ENCODE measurements at regions not wholly inside any gene's neighbourhood (a gene's known extent, or its start where the extent isn't known, plus 50 kb on each side); places are given as distances from the start of the nearest gene placed in this dataset.

DNA sequence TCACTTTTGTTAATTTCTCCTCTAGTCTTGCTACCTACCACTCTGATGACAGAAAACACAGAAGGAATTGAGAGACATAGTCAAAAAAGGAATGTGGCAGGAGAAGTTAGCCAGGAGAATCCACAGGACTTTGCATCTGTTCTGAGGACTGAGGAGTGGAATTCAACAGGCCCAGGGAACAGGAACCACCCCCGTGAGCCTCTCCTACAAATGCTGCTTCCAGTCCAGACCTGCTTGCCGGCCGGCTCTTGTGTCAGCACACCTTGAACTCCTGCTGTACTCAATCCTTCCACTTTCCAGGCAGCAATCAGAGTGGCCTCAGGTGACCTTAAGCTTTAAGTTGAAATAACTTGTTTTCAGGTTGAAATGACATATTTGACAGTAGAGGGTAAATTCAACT, 903.1 kb downstream of the BCL11B start:
- H3K9me3 Mint-ChIP-seq: peaks cover 0 to 20% (median 3%) of the 10 kb centered on the region in 3 donors
- POLR2A ChIA-PET: no interaction called here
- ATAC-seq (replicated peaks in 1 of 4) (no peak), DNase-seq (no peak)
- H3K27ac Mint-ChIP-seq: peak overlapping the region in 1 of 2 donors; percentile 34
- CTCF ChIA-PET: no interaction called here
- H3K4me3 ChIP-seq (ENCODE audit: control insufficient read depth in 1 of 2, extremely low read depth in 1 of 2, low read length in 1 of 2): no peak overlapping the region
- H3K27me3 ChIP-seq (replicated peaks in 1 of 2; ENCODE audit: control insufficient read depth in 2 of 2, extremely low read depth in 1 of 2, insufficient read depth in 2 of 2, low read length in 1 of 2): no peaks in the 10 kb centered on the region
- H3K27ac ChIP-seq (ENCODE audit: low read length): no peak overlapping the region
- 80% methylated on average over 1 of the region's 3 CpGs for WGBS (ENCODE audit: insufficient coverage)
- H3K4me1 Mint-ChIP-seq: peaks cover 26 to 42% (median 27%) of the 10 kb centered on the region in 3 donors
- H3K36me3 ChIP-seq (ENCODE audit: control insufficient read depth in 2 of 2, extremely low read depth in 1 of 2, insufficient read depth in 1 of 2, low read length in 1 of 2): no peaks in the 10 kb centered on the region
- no peaks in the 10 kb centered on the region for H3K27me3 Mint-ChIP-seq
- H3K4me3 Mint-ChIP-seq: peak overlapping the region in 1 of 3 donors; percentile 36
- H3K36me3 Mint-ChIP-seq: no peaks in the 10 kb centered on the region
- H3K4me1 ChIP-seq (ENCODE audit: control insufficient read depth in 1 of 2, extremely low read depth in 1 of 2, insufficient read depth in 2 of 2, low read length in 2 of 2): peaks cover 7 to 9% of the 10 kb centered on the region in 2 experiments
- H3K9me3 ChIP-seq: no peaks in the 10 kb centered on the region

DNA sequence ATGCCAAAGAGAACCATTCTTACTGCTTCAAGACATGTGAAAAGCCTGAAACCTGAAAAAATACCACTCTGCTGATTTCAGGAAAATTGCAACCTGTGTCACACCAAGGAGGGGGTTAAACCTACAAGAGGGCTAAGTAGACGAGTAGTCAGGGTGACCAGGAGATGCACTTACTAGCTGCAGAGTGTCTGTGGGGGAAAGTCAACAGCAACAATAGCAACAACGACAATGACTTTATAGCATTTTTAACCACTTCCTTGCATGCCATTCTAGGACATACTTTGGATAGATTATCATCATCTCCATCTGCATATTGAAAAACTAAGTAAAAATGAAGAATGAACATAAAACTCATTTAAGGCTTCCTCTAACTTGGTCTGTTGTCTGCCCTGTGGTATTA, 902.7 kb downstream of the BCL11B start:
- Histone ChIP-seq H3K27ac (ENCODE audit: low read length) (no peak overlapping the region), H3K4me3 (ENCODE audit: control insufficient read depth in 1 of 2, extremely low read depth in 1 of 2, low read length in 1 of 2) (no peak overlapping the region), H3K9me3 (no peaks in the 10 kb centered on the region), H3K4me1 (ENCODE audit: control insufficient read depth in 1 of 2, extremely low read depth in 1 of 2, insufficient read depth in 2 of 2, low read length in 2 of 2) (peaks cover 7 to 9% of the 10 kb centered on the region in 2 experiments), H3K36me3 (ENCODE audit: control insufficient read depth in 2 of 2, extremely low read depth in 1 of 2, insufficient read depth in 1 of 2, low read length in 1 of 2) (no peaks in the 10 kb centered on the region), H3K27me3 (replicated peaks in 1 of 2; ENCODE audit: control insufficient read depth in 2 of 2, extremely low read depth in 1 of 2, insufficient read depth in 2 of 2, low read length in 1 of 2) (no peaks in the 10 kb centered on the region)
- Mint-ChIP-seq H3K27me3 (no peaks in the 10 kb centered on the region), H3K27ac (no peak overlapping the region), H3K4me3 (peak overlapping the region in 1 of 3 donors; percentile 36), H3K36me3 (no peaks in the 10 kb centered on the region), H3K9me3 (peaks cover 0 to 20% (median 3%) of the 10 kb centered on the region in 3 donors), H3K4me1 (peaks cover 26 to 46% (median 27%) of the 10 kb centered on the region in 3 donors)
- ATAC-seq (replicated peaks in 1 of 4) (no peak), DNase-seq (no peak)
- ChIA-PET CTCF (no interaction called here), POLR2A (no interaction called here)
- WGBS (ENCODE audit: insufficient coverage): no CpG with 5 or more reads among the region's 2 CpGs

DNA sequence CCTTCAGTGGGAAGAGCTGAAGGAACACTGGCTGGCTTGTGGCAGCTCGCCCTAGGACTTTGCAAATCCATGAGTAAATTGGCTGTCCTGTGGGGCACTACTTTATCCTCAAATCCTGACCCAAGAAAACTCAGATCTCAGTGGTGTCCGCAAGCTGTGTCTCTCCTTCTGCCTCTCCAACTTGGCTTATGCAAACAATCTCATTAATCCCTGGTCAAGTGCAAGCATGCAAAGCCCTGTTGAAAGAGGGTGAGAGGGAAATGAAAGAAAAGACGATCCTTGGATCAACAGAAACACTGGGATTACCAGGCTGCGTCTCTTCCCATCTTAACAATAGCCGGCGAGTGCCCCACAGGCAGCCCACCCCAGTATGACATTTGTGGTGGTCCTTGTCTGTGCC, 901.6 kb downstream of the BCL11B start:
- no peaks in the 10 kb centered on the region for H3K27me3 Mint-ChIP-seq
- Histone ChIP-seq H3K27ac (ENCODE audit: low read length) (no peak overlapping the region), H3K4me3 (ENCODE audit: control insufficient read depth in 1 of 2, extremely low read depth in 1 of 2, low read length in 1 of 2) (no peak overlapping the region), H3K27me3 (replicated peaks in 1 of 2; ENCODE audit: control insufficient read depth in 2 of 2, extremely low read depth in 1 of 2, insufficient read depth in 2 of 2, low read length in 1 of 2) (no peaks in the 10 kb centered on the region), H3K36me3 (ENCODE audit: control insufficient read depth in 2 of 2, extremely low read depth in 1 of 2, insufficient read depth in 1 of 2, low read length in 1 of 2) (no peaks in the 10 kb centered on the region), H3K9me3 (no peaks in the 10 kb centered on the region), H3K4me1 (ENCODE audit: control insufficient read depth in 1 of 2, extremely low read depth in 1 of 2, insufficient read depth in 2 of 2, low read length in 2 of 2) (peaks cover 7 to 9% of the 10 kb centered on the region in 2 experiments)
- DNase-seq (no peak), ATAC-seq (replicated peaks in 1 of 4) (no peak)
- ChIA-PET POLR2A (no interaction called here), CTCF (no interaction called here)
- peaks cover 0 to 20% (median 3%) of the 10 kb centered on the region in 3 donors for H3K9me3 Mint-ChIP-seq
- WGBS (ENCODE audit: insufficient coverage): 97% methylated on average over 4 of the region's 6 CpGs
- H3K4me3 Mint-ChIP-seq: no peak overlapping the region
- H3K27ac Mint-ChIP-seq: no peak overlapping the region
- no peaks in the 10 kb centered on the region for H3K36me3 Mint-ChIP-seq
- H3K4me1 Mint-ChIP-seq: peaks cover 26 to 46% (median 27%) of the 10 kb centered on the region in 3 donors

DNA sequence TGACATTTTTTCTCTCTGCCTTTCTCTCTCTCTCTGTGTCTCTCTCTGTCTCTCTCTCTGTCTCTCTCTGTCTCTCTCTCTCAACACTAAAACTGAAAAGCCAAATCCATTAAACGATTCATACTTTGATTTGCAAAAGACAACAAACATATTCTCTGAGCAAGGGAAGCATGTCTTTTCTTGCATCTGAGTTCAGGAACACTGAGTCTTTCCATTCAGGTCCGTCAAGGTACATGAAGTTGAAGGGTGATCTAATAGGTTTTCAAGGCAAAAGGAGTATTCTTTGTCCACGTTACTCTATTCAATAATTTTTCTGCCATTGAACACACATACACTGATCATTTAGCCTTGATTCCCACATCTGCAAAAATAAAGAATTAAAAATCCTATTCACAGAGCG, 900.9 kb downstream of the BCL11B start:
- POLR2A ChIA-PET: no interaction called here

DNA sequence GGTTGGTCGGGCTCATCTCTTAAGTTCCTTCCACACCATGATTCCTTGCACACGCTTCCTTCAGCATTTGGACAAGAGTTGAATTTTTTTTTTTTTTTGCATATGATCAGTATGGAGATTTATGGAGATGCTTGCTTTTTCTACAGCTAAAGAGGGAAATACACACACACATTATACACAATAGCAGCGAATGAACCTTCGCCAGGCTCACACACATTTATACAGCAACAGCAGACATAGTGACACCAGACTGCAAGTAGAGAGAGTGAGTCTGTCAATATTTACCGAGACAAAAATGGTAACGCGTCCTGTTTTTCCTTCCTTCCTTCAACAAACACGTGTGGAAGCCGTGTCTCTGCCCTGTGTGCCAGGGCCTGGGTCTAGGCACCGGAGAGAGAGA, 897.9 kb downstream of the BCL11B start:
- CTCF ChIA-PET: no interaction called here
- WGBS (ENCODE audit: insufficient coverage): 75% methylated on average over 4 of the region's 10 CpGs
- H3K4me1 Mint-ChIP-seq: peaks cover 8 to 26% (median 10%) of the 10 kb centered on the region in 3 donors
- Histone ChIP-seq H3K27ac (ENCODE audit: low read length) (no peak overlapping the region), H3K4me3 (ENCODE audit: control insufficient read depth in 1 of 2, extremely low read depth in 1 of 2, low read length in 1 of 2) (no peak overlapping the region), H3K4me1 (ENCODE audit: control insufficient read depth in 1 of 2, extremely low read depth in 1 of 2, insufficient read depth in 2 of 2, low read length in 2 of 2) (peaks cover 0 to 4% of the 10 kb centered on the region in 2 experiments), H3K27me3 (replicated peaks in 1 of 2; ENCODE audit: control insufficient read depth in 2 of 2, extremely low read depth in 1 of 2, insufficient read depth in 2 of 2, low read length in 1 of 2) (no peaks in the 10 kb centered on the region), H3K36me3 (ENCODE audit: control insufficient read depth in 2 of 2, extremely low read depth in 1 of 2, insufficient read depth in 1 of 2, low read length in 1 of 2) (no peaks in the 10 kb centered on the region), H3K9me3 (no peaks in the 10 kb centered on the region)
- peaks cover 0 to 5% (median 0%) of the 10 kb centered on the region in 3 donors for H3K9me3 Mint-ChIP-seq
- no peaks in the 10 kb centered on the region for H3K36me3 Mint-ChIP-seq
- H3K4me3 Mint-ChIP-seq: no peak overlapping the region
- no peaks in the 10 kb centered on the region for H3K27me3 Mint-ChIP-seq
- DNase-seq: no peak
- POLR2A ChIA-PET: no interaction called here
- ATAC-seq (replicated peaks in 1 of 4): no peak
- no peak overlapping the region for H3K27ac Mint-ChIP-seq

More for the DNA sequence above, 900.9 kb downstream of the BCL11B start:
- WGBS (ENCODE audit: insufficient coverage): no CpG with 5 or more reads among the region's 4 CpGs
- H3K9me3 ChIP-seq: no peaks in the 10 kb centered on the region
- no peak for ATAC-seq (replicated peaks in 1 of 4)
- Mint-ChIP-seq H3K27me3 (no peaks in the 10 kb centered on the region), H3K4me1 (peaks cover 26 to 46% (median 27%) of the 10 kb centered on the region in 3 donors), H3K9me3 (peaks cover 0 to 16% (median 3%) of the 10 kb centered on the region in 3 donors), H3K27ac (peak overlapping the region in 1 of 2 donors; percentile 26), H3K36me3 (no peaks in the 10 kb centered on the region), H3K4me3 (no peak overlapping the region)
- peaks cover 7 to 9% of the 10 kb centered on the region in 2 experiments for H3K4me1 ChIP-seq (ENCODE audit: control insufficient read depth in 1 of 2, extremely low read depth in 1 of 2, insufficient read depth in 2 of 2, low read length in 2 of 2)
- H3K27ac ChIP-seq (ENCODE audit: low read length): no peak overlapping the region
- DNase-seq: no peak
- H3K36me3 ChIP-seq (ENCODE audit: control insufficient read depth in 2 of 2, extremely low read depth in 1 of 2, insufficient read depth in 1 of 2, low read length in 1 of 2): no peaks in the 10 kb centered on the region
- H3K4me3 ChIP-seq (ENCODE audit: control insufficient read depth in 1 of 2, extremely low read depth in 1 of 2, low read length in 1 of 2): no peak overlapping the region
- H3K27me3 ChIP-seq (replicated peaks in 1 of 2; ENCODE audit: control insufficient read depth in 2 of 2, extremely low read depth in 1 of 2, insufficient read depth in 2 of 2, low read length in 1 of 2): no peaks in the 10 kb centered on the region
- CTCF ChIA-PET: interaction anchor here in 1 of 2 donors (0.5 kb wide), 1 partner anchor 74 kb away, joined by 3 read pairs; no protein-coding TSS in a partner anchor

DNA sequence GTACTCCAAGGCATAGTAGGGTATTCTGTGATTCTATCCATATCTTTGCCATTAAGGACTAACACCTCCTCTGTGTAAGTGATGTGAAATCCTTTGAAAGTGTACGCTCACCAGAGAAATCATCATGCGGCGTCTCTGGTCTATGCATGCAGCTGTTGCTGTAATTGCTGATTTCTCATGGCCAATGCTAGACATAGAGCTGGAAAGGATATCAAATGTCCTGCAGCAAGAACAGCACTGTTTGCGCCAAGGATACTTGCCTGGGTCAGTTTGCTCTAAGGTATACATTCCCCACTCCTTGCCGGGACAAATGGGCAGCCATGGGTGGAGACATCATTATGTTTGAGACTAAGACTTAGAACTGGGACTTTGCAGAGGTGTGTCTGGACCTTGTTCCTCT, 896.4 kb downstream of the BCL11B start:
- Mint-ChIP-seq H3K4me1 (peaks cover 0 to 21% (median 2%) of the 10 kb centered on the region in 3 donors), H3K4me3 (no peak overlapping the region), H3K27me3 (no peaks in the 10 kb centered on the region), H3K27ac (no peak overlapping the region), H3K9me3 (no peaks in the 10 kb centered on the region), H3K36me3 (no peaks in the 10 kb centered on the region)
- H3K9me3 ChIP-seq: no peaks in the 10 kb centered on the region
- 96% methylated on average over 4 of the region's 5 CpGs for WGBS (ENCODE audit: insufficient coverage)
- no peak overlapping the region for H3K4me3 ChIP-seq (ENCODE audit: control insufficient read depth in 1 of 2, extremely low read depth in 1 of 2, low read length in 1 of 2)
- no peaks in the 10 kb centered on the region for H3K27me3 ChIP-seq (replicated peaks in 1 of 2; ENCODE audit: control insufficient read depth in 2 of 2, extremely low read depth in 1 of 2, insufficient read depth in 2 of 2, low read length in 1 of 2)
- no peak overlapping the region for H3K27ac ChIP-seq (ENCODE audit: low read length)
- H3K4me1 ChIP-seq (ENCODE audit: control insufficient read depth in 1 of 2, extremely low read depth in 1 of 2, insufficient read depth in 2 of 2, low read length in 2 of 2): no peaks in the 10 kb centered on the region
- ChIA-PET POLR2A (interaction anchor here in 1 of 2 donors (0.6 kb wide), 1 partner anchor 43 kb away, joined by 3 read pairs; no protein-coding TSS in a partner anchor), CTCF (no interaction called here)
- no peak for ATAC-seq (replicated peaks in 1 of 4)
- H3K36me3 ChIP-seq (ENCODE audit: control insufficient read depth in 2 of 2, extremely low read depth in 1 of 2, insufficient read depth in 1 of 2, low read length in 1 of 2): no peaks in the 10 kb centered on the region
- no peak for DNase-seq
